Stimulated activated CD4-positive, alpha-beta T cell treated with anti-CD3 and anti-CD28 coated beads, Interleukin-15, amount 100 ng/mL, for 1 hour (primary cell): ENCODE measurements at regions not wholly inside any gene's neighbourhood (a gene's known extent, or its start where the extent isn't known, plus 50 kb on each side); places are given as distances from the start of the nearest gene placed in this dataset.
"Not testable (repeated sequence)": the region's sequence is repeated elsewhere in the genome, so short reads cannot be mapped to it uniquely, and the experiment has no call there.

Experiments used
- DNase-seq, 2 donors: peaks; one replicate each; pipeline ENCODE4 v3.0.0-alpha.2; 2020; ENCODE audit warnings: low read depth in 1 of 2, low spot score in 1 of 2

- DNase-seq: no peak
Measured at GRCh38 chr10:83492004-83492403, 647.3 kb upstream of the GHITM start.

GRCh38 chr10:83512681-83513080 is 626.6 kb upstream of the GHITM start:
- DNase-seq: no peak

- no peak for DNase-seq
Measured at GRCh38 chr10:83515001-83515400, 624.3 kb upstream of the GHITM start.

GRCh38 chr10:83516788-83517187 is 622.5 kb upstream of the GHITM start:
- no peak for DNase-seq

GRCh38 chr10:83517456-83517855 is 621.9 kb upstream of the GHITM start:
- DNase-seq: no peak

- no peak for DNase-seq
Measured at GRCh38 chr10:83518779-83519178, 620.5 kb upstream of the GHITM start.

GRCh38 chr10:83520386-83520785 is 618.9 kb upstream of the GHITM start:
- DNase-seq: not testable (repeated sequence)

GRCh38 chr10:83522456-83522855 is 616.9 kb upstream of the GHITM start:
- DNase-seq: no peak

- DNase-seq: no peak
Measured at GRCh38 chr10:83522881-83523386, 616.4 kb upstream of the GHITM start.

GRCh38 chr10:83527934-83528333 is 611.4 kb upstream of the GHITM start:
- no peak for DNase-seq

GRCh38 chr10:83533290-83533689 is 606.0 kb upstream of the GHITM start:
- DNase-seq: no peak

GRCh38 chr10:83536426-83536825 is 602.9 kb upstream of the GHITM start:
- DNase-seq: no peak

- no peak for DNase-seq
Measured at GRCh38 chr10:83538047-83538446, 601.3 kb upstream of the GHITM start.

- DNase-seq: no peak
Measured at GRCh38 chr10:83539528-83540308, 599.6 kb upstream of the GHITM start.

- no peak for DNase-seq
Measured at GRCh38 chr10:83541046-83541445, 598.3 kb upstream of the GHITM start.

- no peak for DNase-seq
Measured at GRCh38 chr10:83542774-83543411, 596.4 kb upstream of the GHITM start.

GRCh38 chr10:83543691-83544462 is 595.4 kb upstream of the GHITM start:
- DNase-seq: no peak

GRCh38 chr10:83545901-83546391 is 593.4 kb upstream of the GHITM start:
- no peak for DNase-seq

- DNase-seq: not testable (repeated sequence)
Measured at GRCh38 chr10:83551190-83551589, 588.1 kb upstream of the GHITM start.

- no peak for DNase-seq
Measured at GRCh38 chr10:83553366-83553765, 585.9 kb upstream of the GHITM start.

- DNase-seq: no peak
Measured at GRCh38 chr10:83555264-83555663, 584.0 kb upstream of the GHITM start.

- no peak for DNase-seq
Measured at GRCh38 chr10:83562381-83562780, 576.9 kb upstream of the GHITM start.
